Thymus (tissue), 11 donors: ENCODE measurements at regions not wholly inside any gene's neighbourhood (a gene's known extent, or its start where the extent isn't known, plus 50 kb on each side); places are given as distances from the start of the nearest gene placed in this dataset.

Experiments
- DNase-seq, 9 donors: peaks; one replicate each; pipeline ENCODE4 v3.0.0-alpha.2; 2013; ENCODE audit warnings: low spot score in 9 of 9, low read depth in 6 of 9, missing footprints in 1 of 9
- H3K27ac ChIP-seq, 2 donors: one replicate each; pipeline ENCODE4 v1.5.1; 2013; ENCODE audit warnings: control low read depth in 1 of 2, low read depth in 1 of 2, low read length in 1 of 2, mild to moderate bottlenecking in 1 of 2, moderate library complexity in 1 of 2
- H3K27me3 ChIP-seq, 2 donors: one replicate each; pipeline ENCODE4 v1.5.1; 2013; ENCODE audit warnings: low read length in 1 of 2; ENCODE audit not compliant: control insufficient read depth in 2 of 2, insufficient read depth in 1 of 2
- H3K36me3 ChIP-seq, 2 donors: one replicate each; pipeline ENCODE4 v1.5.1; 2013; ENCODE audit warnings: low read length in 1 of 2, mild to moderate bottlenecking in 1 of 2, moderate library complexity in 1 of 2; ENCODE audit not compliant: control insufficient read depth in 2 of 2, insufficient read depth in 2 of 2
- H3K4me1 ChIP-seq, 2 donors: one replicate each; pipeline ENCODE4 v1.5.1; 2013; ENCODE audit warnings: low read length in 2 of 2; ENCODE audit not compliant: control insufficient read depth in 2 of 2, insufficient read depth in 2 of 2
- H3K4me3 ChIP-seq, 2 donors: one replicate each; pipeline ENCODE4 v1.5.1; 2013; ENCODE audit warnings: low read length in 2 of 2, control low read depth in 1 of 2, mild to moderate bottlenecking in 1 of 2
- H3K9me3 ChIP-seq, 2 donors: one replicate each; pipeline ENCODE4 v1.5.1; 2013; ENCODE audit warnings: low read length in 1 of 2, mild to moderate bottlenecking in 1 of 2; ENCODE audit not compliant: control insufficient read depth in 2 of 2, insufficient read depth in 1 of 2
- WGBS: extraction: QIAGEN DNeasy Blood & Tissue Kit; methylation state at CpG from one replicate; pipeline ENCODE4 v1.1.7; 2013; 5-methylcytosine and 5-hydroxymethylcytosine counted together
- donor health status: healthy.

DNA sequence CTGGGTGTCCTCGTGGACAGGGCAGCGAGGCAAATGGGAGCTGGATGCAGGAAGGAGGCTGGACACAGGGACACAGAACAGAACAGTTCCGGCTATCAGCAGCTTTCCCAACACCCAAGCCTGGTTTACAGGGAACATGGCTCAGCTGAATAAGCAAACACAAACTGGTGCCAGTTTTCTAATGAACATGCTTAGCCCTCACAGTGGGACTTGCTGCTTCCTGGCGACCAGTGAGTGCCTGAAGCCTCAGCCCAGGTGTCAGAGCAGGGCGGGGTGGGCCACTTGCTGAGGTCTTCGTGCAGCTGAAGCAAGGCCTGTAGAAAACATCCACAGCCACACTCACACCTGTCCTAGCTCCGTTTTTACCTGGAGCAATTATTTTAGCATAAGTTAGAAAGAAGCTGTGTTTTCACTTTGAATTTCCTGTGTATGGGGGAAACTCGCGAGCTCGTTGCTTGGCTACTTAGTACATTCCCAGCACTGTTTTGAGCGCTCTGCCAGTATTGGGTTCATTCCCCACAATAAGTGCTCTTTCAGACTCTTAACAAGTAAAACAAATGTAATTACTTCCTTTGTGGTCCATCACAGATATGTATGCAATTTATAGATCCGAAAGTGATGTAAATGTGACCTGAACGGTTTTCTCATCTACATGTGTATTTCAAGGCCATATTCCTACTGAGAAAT is 261.2 kb upstream of the SHH start:
- Histone ChIP-seq H3K27me3 (peaks cover 2 to 6% of the 10 kb centered on the region in 2 donors), H3K4me1 (no peaks in the 10 kb centered on the region), H3K9me3 (no peaks in the 10 kb centered on the region), H3K36me3 (no peaks in the 10 kb centered on the region), H3K27ac (no peak overlapping the region), H3K4me3 (no peak overlapping the region)
- WGBS, result 85% methylated on average over 13 of the region's 13 CpGs
- no peak for DNase-seq

DNA sequence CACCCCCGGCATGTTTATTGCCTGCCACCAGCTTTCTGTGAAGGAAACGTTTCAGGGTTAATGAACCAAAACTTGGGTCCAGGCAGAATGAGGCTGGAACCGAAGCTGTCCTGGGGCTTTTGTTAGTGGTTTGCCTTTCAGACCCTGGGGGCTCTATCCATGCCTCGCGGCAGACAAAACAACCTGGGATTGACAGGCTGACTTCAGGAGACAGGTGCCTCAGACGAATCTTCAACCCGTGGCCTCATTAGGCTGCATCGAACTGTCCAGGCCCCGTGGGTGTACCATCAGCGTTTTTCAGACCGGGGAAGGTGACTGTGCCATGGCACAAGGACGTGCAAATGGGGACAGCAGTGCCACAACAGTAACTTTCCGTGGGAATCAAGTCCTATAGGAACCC is 259.3 kb upstream of the SHH start:
- 89% methylated on average over 13 of the region's 13 CpGs for WGBS
- H3K4me3 ChIP-seq, result no peak overlapping the region
- H3K27me3 ChIP-seq, result peaks cover 0 to 14% of the 10 kb centered on the region in 2 donors
- no peaks in the 10 kb centered on the region for H3K36me3 ChIP-seq
- no peak overlapping the region for H3K27ac ChIP-seq
- H3K4me1 ChIP-seq, result no peaks in the 10 kb centered on the region
- peaks cover 0 to 1% of the 10 kb centered on the region in 2 donors for H3K9me3 ChIP-seq
- DNase-seq, result no peak

DNA sequence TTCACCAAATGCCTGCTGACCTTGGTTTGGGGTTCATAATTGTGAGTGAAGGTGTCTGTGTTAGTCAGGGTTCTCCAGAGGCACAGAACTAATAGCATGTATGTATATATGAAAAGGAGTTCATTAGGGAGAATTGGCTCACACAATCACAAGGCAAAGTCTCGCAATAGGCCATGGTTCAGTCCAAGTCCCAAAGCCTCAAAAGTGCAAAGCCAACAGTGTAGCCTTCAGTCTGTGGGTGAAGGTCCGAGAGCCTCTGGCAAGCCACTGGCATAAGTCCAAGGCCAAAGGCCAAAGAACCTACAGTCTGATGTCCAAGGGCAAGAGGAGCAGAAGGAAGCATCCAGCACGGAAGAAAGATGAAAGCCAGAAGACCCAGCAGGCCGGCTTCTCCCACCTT is 257.6 kb upstream of the SHH start:
- no peak for DNase-seq
- Histone ChIP-seq H3K27ac (no peak overlapping the region), H3K4me1 (no peaks in the 10 kb centered on the region), H3K27me3 (peaks cover 0 to 12% of the 10 kb centered on the region in 2 donors), H3K4me3 (no peak overlapping the region), H3K36me3 (no peaks in the 10 kb centered on the region), H3K9me3 (peaks cover 0 to 1% of the 10 kb centered on the region in 2 donors)
- 94% methylated on average over 4 of the region's 4 CpGs for WGBS

DNA sequence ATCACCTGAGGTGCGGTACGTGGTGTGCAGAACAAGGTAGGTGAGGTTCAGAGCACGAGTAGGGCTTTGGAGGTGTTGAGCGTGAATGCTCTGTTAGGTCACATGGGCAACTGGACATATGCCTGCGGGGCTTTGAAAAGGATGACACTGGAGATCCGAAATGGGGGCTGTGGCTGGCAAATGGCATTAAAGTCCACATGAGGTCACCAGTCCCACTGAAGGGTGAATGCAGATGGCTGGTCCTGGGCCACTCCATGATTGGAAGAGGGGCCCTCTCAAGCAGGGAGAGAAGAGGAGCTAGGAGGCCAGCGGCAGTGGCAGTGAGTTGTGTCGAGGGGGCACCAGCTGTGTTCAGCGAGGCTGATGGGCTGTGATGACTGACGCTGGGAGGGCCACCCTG is 254.9 kb upstream of the SHH start:
- no peak for DNase-seq
- H3K27ac ChIP-seq, result no peak overlapping the region
- H3K4me3 ChIP-seq, result no peak overlapping the region
- 94% methylated on average over 10 of the region's 10 CpGs for WGBS
- H3K9me3 ChIP-seq, result peaks cover 0 to 1% of the 10 kb centered on the region in 2 donors
- no peaks in the 10 kb centered on the region for H3K36me3 ChIP-seq
- H3K4me1 ChIP-seq, result no peaks in the 10 kb centered on the region
- peaks cover 0 to 10% of the 10 kb centered on the region in 2 donors for H3K27me3 ChIP-seq

DNA sequence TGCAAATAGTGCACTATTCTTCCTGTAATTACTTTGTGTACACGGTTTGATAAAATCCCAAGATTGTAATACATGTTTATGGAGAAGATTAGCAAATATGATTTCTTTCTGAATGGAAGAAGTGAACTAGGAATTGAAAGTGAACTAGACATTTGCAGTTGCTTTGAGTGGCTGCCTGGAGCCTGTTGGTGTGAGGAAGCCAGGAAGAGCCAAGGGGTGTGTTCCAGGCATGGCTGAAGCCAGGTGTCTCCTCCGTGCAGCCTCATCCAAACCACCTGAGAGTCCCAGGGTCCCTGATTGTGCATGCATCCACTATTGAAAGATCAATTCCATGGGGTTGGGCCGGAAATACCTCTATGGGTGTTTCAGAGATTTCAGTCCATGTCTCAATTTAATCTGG is 253.1 kb upstream of the SHH start:
- Histone ChIP-seq H3K36me3 (no peaks in the 10 kb centered on the region), H3K27me3 (peaks cover 0 to 10% of the 10 kb centered on the region in 2 donors), H3K27ac (no peak overlapping the region), H3K9me3 (peaks cover 1 to 12% of the 10 kb centered on the region in 2 donors), H3K4me3 (no peak overlapping the region), H3K4me1 (no peaks in the 10 kb centered on the region)
- WGBS, result 79% methylated on average over 3 of the region's 3 CpGs
- DNase-seq, result no peak

DNA sequence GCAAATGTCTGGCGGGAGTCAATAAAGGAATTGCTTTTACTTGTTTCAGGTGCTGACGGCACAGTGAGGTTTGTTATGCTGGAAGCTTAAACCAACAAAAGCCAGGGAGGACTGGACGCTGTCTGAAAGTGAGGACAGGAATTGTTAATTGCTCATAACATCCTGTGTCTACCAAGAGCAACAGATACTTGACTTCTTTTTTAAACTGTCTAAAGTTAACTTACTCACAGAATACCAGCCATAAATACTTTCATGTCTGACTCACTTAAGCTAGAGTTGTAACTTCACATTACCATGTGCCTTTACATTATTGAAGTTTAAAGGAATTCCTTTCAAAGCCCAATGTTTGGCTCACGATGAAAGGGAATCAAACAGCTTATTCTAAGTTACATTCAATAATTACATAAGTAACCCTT is 252.7 kb upstream of the SHH start:
- Histone ChIP-seq H3K9me3 (peaks cover 1 to 14% of the 10 kb centered on the region in 2 donors), H3K4me3 (no peak overlapping the region), H3K27me3 (peaks cover 0 to 10% of the 10 kb centered on the region in 2 donors), H3K27ac (no peak overlapping the region), H3K4me1 (no peaks in the 10 kb centered on the region), H3K36me3 (no peaks in the 10 kb centered on the region)
- DNase-seq, result no peak
- 47% methylated on average over 4 of the region's 4 CpGs for WGBS

DNA sequence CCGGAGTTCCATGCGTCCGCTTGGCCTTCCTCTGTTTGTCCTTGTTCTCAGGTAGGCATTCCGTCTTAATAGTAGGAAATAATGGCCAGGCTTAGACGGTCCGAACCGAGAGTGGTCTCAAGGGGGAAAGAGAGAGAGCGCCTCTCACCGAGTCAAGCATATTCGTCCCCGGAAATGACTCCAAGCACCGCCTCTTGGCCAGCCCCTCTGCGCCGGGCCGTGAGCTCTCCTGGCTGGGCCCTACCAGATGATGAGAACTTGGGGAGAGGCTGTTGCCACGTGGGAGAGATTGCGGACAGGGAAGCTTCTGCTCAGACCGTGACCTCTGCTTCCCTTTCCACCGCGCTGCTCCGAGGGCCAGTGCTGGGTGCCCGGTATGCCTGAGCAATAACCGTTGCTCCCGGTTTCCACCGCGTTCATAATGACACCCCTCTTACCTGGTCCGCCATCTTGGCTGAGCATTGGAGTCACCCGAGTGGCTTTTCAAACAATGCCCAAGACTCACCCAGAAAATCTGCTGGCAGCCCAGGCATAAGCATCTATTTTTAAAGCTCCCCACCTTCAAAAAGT is 251.1 kb upstream of the SHH start:
- Histone ChIP-seq H3K4me1 (no peaks in the 10 kb centered on the region), H3K9me3 (peaks cover 1 to 14% of the 10 kb centered on the region in 2 donors), H3K36me3 (no peaks in the 10 kb centered on the region), H3K4me3 (no peak overlapping the region), H3K27ac (no peak overlapping the region), H3K27me3 (peaks cover 0 to 10% of the 10 kb centered on the region in 2 donors)
- DNase-seq, result no peak
- WGBS, result 96% methylated on average over 28 of the region's 28 CpGs

DNA sequence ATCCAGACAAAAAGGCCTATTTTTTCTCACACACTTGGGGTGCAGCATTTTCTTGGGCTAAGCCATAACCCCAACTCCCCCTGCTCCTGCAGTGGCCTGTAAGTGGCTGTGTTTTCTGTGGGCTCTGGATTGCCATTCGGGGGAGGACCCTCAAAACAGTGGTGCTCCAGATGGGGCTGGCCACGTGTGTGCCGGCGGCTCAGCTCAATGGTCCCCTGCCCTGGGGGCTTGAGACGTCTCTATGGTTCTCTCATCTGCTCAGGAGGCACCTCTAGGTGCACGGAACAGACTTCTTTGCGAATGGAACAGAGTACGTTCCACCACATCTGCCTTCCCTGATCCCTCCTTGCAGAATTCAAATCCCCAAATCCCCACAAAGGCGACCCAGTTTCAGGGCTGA is 250.0 kb upstream of the SHH start:
- H3K36me3 ChIP-seq, result no peaks in the 10 kb centered on the region
- peaks cover 0 to 8% of the 10 kb centered on the region in 2 donors for H3K27me3 ChIP-seq
- no peak overlapping the region for H3K4me3 ChIP-seq
- H3K4me1 ChIP-seq, result no peaks in the 10 kb centered on the region
- WGBS, result 96% methylated on average over 9 of the region's 9 CpGs
- no peak for DNase-seq
- no peak overlapping the region for H3K27ac ChIP-seq
- peaks cover under 1 to 14% of the 10 kb centered on the region in 2 donors for H3K9me3 ChIP-seq

DNA sequence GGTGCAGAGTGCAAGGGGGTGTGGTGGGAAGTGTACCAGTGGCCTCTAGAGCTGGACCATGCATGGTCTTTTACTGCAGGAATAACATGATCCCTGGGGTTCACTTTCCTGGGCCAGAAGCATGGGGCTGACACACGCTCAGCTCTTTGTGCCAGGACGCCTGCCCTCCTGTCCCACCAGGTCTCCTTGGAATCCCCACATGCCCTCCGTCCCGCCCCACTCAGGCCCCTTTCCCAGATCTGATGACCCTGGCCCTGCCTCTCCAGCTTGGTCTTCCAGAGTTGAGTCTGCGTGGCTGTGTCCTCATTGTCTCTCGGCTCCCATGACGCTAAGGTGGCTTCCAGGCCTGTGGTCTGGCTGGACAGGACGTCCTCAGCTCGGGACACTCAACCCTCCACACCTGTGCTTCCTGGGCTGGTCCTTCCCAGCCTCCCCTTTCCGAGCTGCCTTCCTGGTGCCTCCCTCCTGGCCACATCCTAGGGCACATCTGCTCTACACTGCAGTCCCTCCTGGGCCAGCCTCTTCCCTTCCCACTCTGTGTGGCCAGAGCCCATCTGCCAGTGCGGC is 249.5 kb upstream of the SHH start:
- Histone ChIP-seq H3K27ac (no peak overlapping the region), H3K36me3 (no peaks in the 10 kb centered on the region), H3K4me3 (no peak overlapping the region), H3K4me1 (no peaks in the 10 kb centered on the region), H3K9me3 (peaks cover 0 to 14% of the 10 kb centered on the region in 2 donors), H3K27me3 (peaks cover 0 to 3% of the 10 kb centered on the region in 2 donors)
- WGBS, result 95% methylated on average over 11 of the region's 11 CpGs
- no peak for DNase-seq
